GM18867 (cell line): ENCODE measurements at regions not wholly inside any gene's neighbourhood (a gene's known extent, or its start where the extent isn't known, plus 50 kb on each side); places are given as distances from the start of the nearest gene placed in this dataset.

Source experiments
- ATAC-seq: cut with Tn5 transposase; IDR thresholded peaks from one replicate; pipeline ENCODE4 v1.9.1; 2021; ENCODE audit warnings: mild to moderate bottlenecking, moderate library complexity; ENCODE audit not compliant: unreplicated experiment

- no peak for ATAC-seq
Observed at GRCh38 chrX:15985937-15986336, 131.3 kb upstream of the AP1S2 start.

- ATAC-seq, result no peak
Observed at GRCh38 chrX:15983034-15983433, 128.4 kb upstream of the AP1S2 start.

GRCh38 chrX:15977644-15978043 lies 123.0 kb upstream of the AP1S2 start:
- ATAC-seq, result no peak

- no peak for ATAC-seq
Observed at GRCh38 chrX:15976396-15976795, 121.8 kb upstream of the AP1S2 start.

- no peak for ATAC-seq
Observed at GRCh38 chrX:15973946-15974345, 119.3 kb upstream of the AP1S2 start.

- peak; percentile 74 for ATAC-seq
Observed at GRCh38 chrX:15973299-15973698, 118.7 kb upstream of the AP1S2 start.

GRCh38 chrX:15971696-15972095 lies 117.1 kb upstream of the AP1S2 start:
- no peak for ATAC-seq

- ATAC-seq, result no peak
Observed at GRCh38 chrX:15963858-15964257, 109.2 kb upstream of the AP1S2 start.

- ATAC-seq, result no peak
Observed at GRCh38 chrX:15960237-15960636, 105.6 kb upstream of the AP1S2 start.

- no peak for ATAC-seq
Observed at GRCh38 chrX:15956681-15957080, 102.1 kb upstream of the AP1S2 start.

GRCh38 chrX:15953801-15954200 lies 99.2 kb upstream of the AP1S2 start:
- no peak for ATAC-seq

GRCh38 chrX:15952212-15952611 lies 97.6 kb upstream of the AP1S2 start:
- no peak for ATAC-seq

GRCh38 chrX:15948318-15948660 lies 93.7 kb upstream of the AP1S2 start:
- no peak for ATAC-seq

GRCh38 chrX:15947648-15948317 lies 93.2 kb upstream of the AP1S2 start:
- ATAC-seq, result no peak

GRCh38 chrX:15946783-15947580 lies 92.4 kb upstream of the AP1S2 start:
- no peak for ATAC-seq

- no peak for ATAC-seq
Observed at GRCh38 chrX:15943391-15943790, 88.8 kb upstream of the AP1S2 start.

- no peak for ATAC-seq
Observed at GRCh38 chrX:15942307-15942706, 87.7 kb upstream of the AP1S2 start.

- peak; percentile 79 for ATAC-seq
Observed at GRCh38 chrX:15939737-15940136, 85.1 kb upstream of the AP1S2 start.

GRCh38 chrX:15938072-15938471 lies 83.5 kb upstream of the AP1S2 start:
- no peak for ATAC-seq

- ATAC-seq, result no peak
Observed at GRCh38 chrX:15931362-15931761, 76.7 kb upstream of the AP1S2 start.

- ATAC-seq, result no peak
Observed at GRCh38 chrX:15930585-15930984, 76.0 kb upstream of the AP1S2 start.

GRCh38 chrX:15929194-15929593 lies 74.6 kb upstream of the AP1S2 start:
- no peak for ATAC-seq

- no peak for ATAC-seq
Observed at GRCh38 chrX:15926622-15927021, 72.0 kb upstream of the AP1S2 start.
